ENCODE measurements at regions not wholly inside any gene's neighbourhood (a gene's known extent, or its start where the extent isn't known, plus 50 kb on each side); places are given as distances from the start of the nearest gene placed in this dataset.

DNA sequence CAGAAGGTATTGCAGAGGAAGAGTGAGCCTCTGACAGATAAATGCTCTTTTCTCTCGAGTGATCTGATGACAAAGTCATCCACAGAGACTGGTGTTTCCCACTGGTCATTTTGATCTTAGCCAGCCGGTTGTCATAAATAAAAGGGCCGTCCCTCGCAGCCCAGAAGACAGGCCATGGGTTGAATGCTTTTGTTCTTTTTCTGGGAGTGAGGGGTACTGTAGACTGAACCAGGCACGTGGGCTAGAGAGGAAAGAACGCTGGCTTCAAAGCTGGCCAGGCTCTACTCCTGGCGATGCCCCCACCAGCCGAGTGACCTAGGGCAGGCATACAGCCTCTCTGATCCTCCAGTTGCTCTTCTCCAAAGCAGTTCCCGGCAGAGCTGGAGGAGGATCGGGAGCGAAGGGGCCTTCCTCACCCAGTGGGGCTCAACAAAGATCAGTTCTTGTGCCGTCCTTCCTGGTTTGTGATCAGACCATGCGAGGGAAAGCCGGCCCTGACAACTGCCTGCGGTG lies 193.5 kb downstream of the INHBB start:
- POLR2A ChIA-PET = no interaction called here
- ATAC-seq (ENCODE audit: low read depth) = no peak
- Mint-ChIP-seq H3K9me3 (no peaks in the 10 kb centered on the region), H3K36me3 (ENCODE audit: low read depth) (no peaks in the 10 kb centered on the region), H3K4me3 (no peak overlapping the region), H3K27ac (no peak overlapping the region), H3K4me1 (no peaks in the 10 kb centered on the region), H3K27me3 (peaks cover 9% of the 10 kb centered on the region)
- no peak for DNase-seq
- CTCF ChIA-PET = no interaction called here
- TF ChIP-seq, protein P1, sequence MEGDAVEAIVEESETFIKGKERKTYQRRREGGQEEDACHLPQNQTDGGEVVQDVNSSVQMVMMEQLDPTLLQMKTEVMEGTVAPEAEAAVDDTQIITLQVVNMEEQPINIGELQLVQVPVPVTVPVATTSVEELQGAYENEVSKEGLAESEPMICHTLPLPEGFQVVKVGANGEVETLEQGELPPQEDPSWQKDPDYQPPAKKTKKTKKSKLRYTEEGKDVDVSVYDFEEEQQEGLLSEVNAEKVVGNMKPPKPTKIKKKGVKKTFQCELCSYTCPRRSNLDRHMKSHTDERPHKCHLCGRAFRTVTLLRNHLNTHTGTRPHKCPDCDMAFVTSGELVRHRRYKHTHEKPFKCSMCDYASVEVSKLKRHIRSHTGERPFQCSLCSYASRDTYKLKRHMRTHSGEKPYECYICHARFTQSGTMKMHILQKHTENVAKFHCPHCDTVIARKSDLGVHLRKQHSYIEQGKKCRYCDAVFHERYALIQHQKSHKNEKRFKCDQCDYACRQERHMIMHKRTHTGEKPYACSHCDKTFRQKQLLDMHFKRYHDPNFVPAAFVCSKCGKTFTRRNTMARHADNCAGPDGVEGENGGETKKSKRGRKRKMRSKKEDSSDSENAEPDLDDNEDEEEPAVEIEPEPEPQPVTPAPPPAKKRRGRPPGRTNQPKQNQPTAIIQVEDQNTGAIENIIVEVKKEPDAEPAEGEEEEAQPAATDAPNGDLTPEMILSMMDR (IDR thresholded peaks at IDR 0.05) = no peak
- intact Hi-C loops (cut with micrococcal nuclease) = no loop called here

DNA sequence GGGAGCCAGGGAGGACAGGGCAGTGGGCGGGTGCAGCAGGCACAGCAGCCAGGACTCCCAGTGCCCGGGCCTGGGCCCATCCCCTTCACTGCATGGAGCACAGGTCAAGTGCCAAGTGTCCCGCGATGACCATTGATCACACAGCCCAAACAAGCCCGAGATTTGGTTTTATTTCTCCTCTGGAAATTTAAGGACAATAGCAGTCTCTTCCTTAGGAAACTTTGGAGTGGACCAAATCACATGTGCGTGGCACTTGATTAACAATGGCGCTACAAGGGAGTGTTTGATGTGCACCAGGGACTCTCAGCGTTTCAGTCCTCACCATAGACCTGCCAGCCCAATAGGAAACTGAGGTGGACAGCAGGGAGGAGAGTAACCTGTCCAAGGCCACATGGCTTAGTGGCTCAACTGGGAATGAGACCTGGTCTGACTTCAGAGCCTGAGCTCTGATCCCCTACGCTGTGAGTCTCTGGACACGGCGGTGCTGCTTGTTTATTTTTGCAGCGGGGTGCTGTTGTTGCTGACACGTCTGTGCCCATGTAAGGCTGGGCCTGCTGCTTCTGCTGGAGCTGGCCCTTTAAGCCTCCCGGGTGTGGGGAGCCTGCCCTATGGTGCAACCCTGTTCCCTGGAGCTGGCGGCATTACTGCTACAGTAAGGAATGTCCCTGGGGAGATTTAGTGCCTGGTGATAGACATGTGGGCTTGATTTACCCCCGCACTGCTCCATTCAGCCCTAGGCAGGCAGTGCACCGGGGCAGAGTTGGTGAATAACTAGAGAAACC lies 194.2 kb downstream of the INHBB start:
- intact Hi-C loops (cut with micrococcal nuclease) = no loop called here
- no peaks in the 10 kb centered on the region for H3K4me1 Mint-ChIP-seq
- TF ChIP-seq, protein P1 (IDR thresholded peaks at IDR 0.05) = no peak
- no peak overlapping the region for H3K4me3 Mint-ChIP-seq
- DNase-seq (no peak), ATAC-seq (ENCODE audit: low read depth) (no peak)
- no peak overlapping the region for H3K27ac Mint-ChIP-seq
- CTCF ChIA-PET = no interaction called here
- H3K27me3 Mint-ChIP-seq = peaks cover 8% of the 10 kb centered on the region
- H3K9me3 Mint-ChIP-seq = no peaks in the 10 kb centered on the region
- H3K36me3 Mint-ChIP-seq (ENCODE audit: low read depth) = no peaks in the 10 kb centered on the region
- POLR2A ChIA-PET = no interaction called here

DNA sequence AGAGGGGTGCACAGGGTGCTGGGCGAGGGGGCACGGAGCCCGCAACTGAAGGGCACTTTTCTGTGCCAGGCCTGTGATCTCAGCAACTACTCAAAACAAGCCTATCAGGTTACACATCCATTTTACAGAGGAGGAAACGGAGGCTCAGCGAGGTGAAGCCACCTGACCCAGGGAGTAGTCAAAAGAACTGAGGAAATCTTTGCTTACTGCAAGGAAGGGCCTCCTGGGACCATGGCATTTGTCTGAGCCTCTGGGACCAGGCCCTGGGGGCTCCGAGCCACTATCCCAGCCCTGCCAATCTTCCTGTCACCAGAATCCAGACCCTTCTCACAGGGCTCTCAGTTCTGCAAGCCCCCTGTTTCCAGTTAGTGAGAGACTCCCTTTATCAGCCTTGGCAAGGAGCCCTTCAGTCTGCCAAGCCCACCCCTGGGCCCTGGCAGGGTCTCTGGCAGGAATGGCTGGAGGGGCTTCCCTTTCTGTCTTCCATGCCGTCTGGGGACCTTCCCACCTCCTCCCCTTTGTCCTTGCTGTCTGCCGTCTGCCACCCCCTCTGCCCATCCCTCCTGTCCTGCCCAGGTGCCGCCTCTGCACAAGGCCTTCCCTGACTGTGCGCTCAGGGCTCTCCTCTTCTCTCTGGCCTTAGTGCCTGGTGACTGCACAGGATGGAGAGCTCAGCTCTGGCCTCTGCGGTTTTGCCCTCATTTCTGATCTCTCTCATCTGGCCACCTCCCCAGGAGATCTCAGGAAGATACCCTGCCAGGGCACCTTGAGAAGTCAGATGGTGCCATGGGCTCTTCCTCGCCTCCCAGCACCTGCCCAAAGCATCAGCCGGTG lies 194.7 kb upstream of the GLI2 start:
- TF ChIP-seq, protein P1 (IDR thresholded peaks at IDR 0.05) = no peak
- Mint-ChIP-seq H3K9me3 (no peaks in the 10 kb centered on the region), H3K27ac (no peak overlapping the region), H3K27me3 (peaks cover 8% of the 10 kb centered on the region), H3K36me3 (ENCODE audit: low read depth) (no peaks in the 10 kb centered on the region), H3K4me3 (no peak overlapping the region), H3K4me1 (no peaks in the 10 kb centered on the region)
- DNase-seq (no peak), ATAC-seq (ENCODE audit: low read depth) (no peak)
- ChIA-PET CTCF (no interaction called here), POLR2A (no interaction called here)
- intact Hi-C loops (cut with micrococcal nuclease) = no loop called here

DNA sequence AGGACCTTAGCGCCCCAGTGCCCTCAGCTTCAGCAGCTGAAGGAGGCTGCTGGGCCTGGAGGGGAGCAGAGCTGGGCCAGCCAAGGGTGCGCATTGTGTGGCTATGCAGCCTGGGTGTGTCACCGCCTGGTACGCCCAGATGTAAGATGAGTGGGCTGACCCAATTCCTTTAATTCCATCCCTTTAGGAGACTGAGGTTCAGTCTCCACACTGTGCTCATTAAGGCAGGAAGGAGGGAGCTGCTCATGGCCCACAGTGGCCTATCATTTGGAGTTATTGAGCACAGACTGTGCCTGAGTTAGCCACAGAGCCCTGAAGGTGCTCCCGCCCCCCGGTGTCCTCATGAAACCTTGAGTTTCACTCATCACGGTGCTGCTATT lies 194.1 kb upstream of the GLI2 start:
- H3K4me3 Mint-ChIP-seq = no peak overlapping the region
- intact Hi-C loops (cut with micrococcal nuclease) = no loop called here

More for the DNA sequence above, 194.1 kb upstream of the GLI2 start:
- Mint-ChIP-seq H3K27me3 (peaks cover 8% of the 10 kb centered on the region), H3K27ac (no peak overlapping the region), H3K36me3 (ENCODE audit: low read depth) (no peaks in the 10 kb centered on the region), H3K9me3 (no peaks in the 10 kb centered on the region), H3K4me1 (no peaks in the 10 kb centered on the region)
- TF ChIP-seq, protein P1 (IDR thresholded peaks at IDR 0.05) = no peak
- ChIA-PET CTCF (no interaction called here), POLR2A (no interaction called here)
- ATAC-seq (ENCODE audit: low read depth) (no peak), DNase-seq (no peak)

Measured in activated B cell treated with CpG ODN at 0.5 μM for 24 hours (primary cell).